Ammon's horn (tissue), 1 donor: ENCODE measurements at regions not wholly inside any gene's neighbourhood (a gene's known extent, or its start where the extent isn't known, plus 50 kb on each side); places are given as distances from the start of the nearest gene placed in this dataset.

Source experiments
- DNase-seq: peaks from one replicate; pipeline ENCODE4 v3.0.0-alpha.2; 2016; ENCODE audit warnings: low spot score

DNA sequence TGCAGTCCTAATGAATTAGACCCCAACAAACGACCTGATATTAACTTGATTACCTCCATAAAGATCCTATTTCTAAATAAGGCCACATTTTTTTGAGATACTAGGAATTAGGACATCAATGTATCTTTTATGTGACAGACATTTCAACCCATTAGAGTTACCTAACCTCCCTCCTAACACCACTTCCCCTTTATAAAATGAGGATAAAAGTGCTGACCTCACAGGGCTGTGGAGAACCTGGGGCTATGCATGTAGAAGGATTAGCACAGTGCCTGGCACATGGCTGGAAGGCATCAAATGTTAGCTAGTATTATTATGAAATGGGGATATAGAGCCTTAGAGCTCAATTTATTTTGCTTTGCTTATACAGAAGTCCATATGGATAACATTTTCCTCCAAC lies 53.5 kb upstream of the LRRN1 start:
- DNase-seq: no peak

DNA sequence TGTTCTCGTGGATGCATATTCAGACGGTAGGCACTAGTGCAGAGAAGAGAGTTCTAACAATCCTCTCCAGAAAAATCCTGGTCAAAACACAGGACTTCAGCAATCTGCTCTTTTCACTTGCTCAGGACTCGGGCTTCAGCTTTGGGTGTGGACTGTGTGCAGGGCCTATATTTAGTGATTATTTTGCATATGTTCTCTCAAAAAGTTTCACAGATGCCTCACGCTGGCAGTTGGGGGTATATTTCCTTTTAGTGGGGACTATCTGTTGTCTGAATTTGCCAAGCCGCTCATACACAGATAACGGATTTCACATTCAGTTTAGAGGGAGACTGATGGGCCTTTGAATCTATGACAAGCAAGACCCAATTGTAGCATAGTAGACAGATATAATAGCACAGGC lies 54.4 kb upstream of the LRRN1 start:
- no peak for DNase-seq

DNA sequence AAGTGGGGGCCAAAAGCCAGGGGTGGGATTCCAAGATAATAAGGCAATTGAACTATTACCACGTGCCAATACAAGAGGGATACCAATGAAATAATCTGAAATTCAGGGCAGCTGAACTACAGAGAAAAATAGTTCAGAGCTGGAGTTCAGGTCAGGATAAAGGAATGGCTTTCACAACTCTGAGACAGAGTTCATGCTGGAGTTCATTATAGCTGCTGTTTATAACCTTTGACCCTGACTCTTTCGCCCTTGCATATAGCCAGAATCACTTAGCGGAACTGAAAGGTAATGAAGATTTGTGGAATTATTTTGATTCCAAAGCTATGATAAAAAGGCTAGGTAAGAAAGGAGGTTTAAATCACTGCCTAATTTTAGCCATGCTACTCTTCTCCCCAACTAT lies 55.5 kb upstream of the LRRN1 start:
- DNase-seq: no peak

DNA sequence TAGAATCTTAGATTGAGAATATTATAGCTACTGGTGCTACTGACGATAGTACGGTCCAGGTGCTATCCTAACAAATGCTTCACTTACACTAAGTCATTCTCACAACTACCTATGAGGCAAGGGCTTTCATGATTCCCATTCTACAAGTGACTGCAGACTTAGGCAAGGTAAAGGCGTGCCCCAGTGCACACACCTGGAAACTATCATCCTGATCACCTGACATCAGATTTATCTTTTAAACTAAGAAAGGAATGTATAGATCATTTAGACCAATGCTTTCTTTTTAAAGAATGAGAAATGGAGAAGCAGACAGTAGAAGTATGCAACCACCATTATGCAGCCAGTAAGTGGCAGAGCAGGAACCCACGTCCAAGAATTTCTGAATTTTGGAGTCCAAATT lies 59.2 kb upstream of the LRRN1 start:
- no peak for DNase-seq

DNA sequence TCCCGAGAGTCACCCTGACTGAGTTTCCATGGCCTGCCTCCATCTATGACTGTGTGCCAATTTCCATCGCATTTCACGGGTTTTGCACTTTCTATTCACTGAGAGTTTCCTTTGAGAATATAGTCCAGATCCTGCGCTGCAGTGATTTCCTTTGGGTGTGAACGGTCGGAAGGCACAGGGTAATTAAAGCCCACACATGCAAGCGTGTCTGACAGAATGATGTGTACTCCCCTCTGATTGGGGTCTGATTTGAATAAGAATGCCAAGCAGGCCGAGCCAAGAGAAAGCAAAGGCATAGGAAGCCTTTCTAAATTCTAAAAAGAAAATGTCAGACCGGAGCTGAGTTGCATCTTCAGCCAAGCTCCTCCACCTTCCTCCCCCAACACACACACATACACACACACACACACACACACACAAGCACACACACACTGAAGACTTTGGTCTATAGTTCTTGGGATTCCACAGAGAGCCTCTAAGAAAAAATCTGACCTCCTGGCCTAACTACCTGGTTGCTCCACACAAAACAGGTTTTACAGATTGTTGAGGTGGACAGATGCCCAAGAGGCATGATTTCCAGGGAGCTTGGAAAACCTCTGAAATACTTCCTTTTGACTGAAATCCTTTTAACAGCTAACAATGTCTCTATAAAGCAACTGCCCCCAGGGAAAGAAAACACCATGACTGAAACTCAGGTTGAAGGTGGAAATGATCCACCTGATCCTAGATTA lies 59.7 kb upstream of the LRRN1 start:
- DNase-seq: no peak

DNA sequence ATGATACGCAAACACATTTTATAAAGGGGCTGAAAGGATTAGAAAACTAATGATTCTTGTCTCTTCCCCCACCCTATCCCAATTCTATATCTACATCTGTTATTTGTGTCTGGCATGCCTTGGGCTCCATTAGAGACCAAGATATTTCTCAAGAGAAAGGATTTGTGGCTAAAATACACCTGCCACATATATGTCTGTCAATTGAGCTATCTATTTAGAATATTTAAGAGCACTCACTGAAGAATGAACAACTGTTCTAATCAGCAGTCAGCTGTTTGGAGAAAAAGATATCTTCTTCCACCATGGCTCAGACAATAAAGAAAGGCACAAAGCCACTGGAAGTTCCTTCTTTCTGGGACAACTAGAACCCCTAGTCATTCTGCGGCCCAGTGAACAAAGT lies 61.7 kb upstream of the LRRN1 start:
- DNase-seq: no peak

DNA sequence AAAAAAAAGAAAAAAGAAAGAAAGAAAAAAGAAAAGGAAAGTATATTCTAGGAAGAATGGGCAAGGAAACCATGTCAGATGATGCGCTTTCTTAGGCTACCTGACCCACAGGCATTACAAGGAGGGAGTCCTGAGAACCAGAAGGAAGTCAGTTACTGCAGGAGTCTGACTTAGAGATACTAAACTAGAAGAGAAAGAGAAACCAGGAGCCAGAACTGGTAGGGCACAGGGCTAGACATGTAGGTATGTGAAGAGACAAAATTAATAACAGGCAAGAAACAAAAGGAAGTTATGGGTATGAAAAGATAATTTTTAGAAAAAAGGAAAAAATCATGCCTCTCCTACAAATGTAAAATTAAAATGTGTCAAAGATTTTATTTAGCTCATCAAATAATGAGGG lies 63.3 kb upstream of the LRRN1 start:
- DNase-seq: no peak

DNA sequence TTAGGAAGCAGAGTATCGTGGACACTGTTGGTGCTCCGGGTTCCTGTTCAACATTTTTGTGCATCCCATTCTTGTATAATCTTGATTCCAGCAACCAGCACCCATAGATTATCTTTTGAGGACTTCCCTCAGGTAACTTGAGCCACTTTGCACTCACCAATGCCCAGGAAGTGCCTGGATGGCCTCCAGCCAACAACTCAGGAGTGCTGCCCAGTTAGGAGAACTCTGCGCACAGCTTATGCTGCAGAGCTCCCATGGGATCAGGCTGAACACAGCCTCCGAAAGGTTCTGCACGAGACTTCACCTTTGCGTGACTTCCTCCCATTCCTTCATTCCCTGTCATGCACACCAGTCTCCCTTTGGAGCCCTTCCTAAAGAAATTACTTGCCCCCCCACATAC lies 64.3 kb upstream of the LRRN1 start:
- no peak for DNase-seq

DNA sequence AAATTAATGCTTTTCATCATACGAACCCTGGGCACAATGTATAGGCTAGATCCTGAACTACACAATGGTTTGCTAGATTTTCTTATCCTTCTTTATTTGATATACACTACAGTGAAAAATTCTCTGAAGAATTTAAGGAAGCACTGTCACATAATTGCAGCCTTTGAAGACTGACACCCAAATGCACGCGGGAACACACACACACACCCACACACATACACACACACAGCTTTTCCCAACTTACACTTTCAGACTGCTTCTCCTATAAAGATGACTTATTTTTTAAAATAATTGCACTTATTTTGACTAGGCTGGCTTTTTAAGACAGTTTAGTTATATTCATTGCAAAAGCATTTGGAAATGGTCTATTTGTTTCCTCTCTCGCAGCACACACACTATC lies 70.0 kb upstream of the LRRN1 start:
- DNase-seq: no peak

DNA sequence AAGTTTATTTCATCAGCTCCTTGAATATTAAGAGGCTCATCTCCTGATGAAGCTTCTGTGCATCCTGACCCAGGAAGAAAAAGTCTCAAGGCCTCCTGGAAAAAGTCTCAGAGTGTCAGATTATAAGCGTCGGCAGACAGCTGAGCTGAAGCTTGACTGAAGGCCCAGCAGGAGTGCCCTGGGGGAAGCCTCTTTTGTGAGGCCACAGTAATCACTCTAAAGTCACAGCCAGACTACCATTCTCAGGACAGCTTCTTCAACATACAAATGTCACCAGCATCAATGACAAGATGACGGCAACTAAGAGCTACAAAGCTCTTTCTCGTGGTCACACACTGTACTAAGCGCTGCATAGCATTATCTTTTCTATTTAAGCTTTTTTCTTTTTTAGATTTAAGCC lies 72.7 kb upstream of the LRRN1 start:
- DNase-seq: no peak

DNA sequence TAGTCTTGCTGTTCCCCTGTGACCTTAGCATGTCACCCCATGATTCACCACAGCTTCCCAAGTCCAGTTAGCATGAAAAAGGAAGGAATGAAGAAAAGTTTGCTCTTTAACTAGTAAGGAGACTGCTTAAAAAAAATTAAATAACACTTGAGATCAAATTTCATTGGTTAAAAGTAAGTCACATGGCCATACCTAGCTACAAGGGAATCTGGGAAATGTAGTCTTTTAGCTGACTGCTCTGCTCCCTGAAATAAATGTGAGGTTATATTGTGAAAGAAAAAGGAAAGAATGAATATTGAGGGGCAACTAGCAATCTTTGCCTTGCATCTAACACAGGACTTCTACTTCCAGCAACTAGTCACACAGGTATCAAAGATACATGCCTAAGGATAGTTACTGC lies 84.7 kb upstream of the LRRN1 start:
- DNase-seq: no peak

DNA sequence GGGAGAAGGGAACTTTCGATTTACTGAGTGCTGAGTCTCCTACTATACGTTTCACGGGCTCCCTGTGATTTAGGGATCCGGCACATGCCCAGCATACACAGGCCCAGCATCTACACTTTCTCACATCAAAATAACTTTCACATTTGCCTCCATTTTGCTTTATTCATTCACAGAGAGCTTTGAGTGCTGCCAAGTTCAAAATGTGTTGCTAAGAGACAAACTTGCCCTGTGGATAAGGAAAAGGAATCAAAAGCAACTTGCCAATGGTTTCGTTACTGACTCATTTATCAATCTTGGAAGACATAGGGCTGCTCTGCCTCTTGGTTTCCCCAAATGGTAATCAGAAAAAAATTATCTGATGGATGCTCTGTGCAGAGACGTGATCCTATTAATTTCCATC lies 86.3 kb upstream of the LRRN1 start:
- peak; percentile 18 for DNase-seq

DNA sequence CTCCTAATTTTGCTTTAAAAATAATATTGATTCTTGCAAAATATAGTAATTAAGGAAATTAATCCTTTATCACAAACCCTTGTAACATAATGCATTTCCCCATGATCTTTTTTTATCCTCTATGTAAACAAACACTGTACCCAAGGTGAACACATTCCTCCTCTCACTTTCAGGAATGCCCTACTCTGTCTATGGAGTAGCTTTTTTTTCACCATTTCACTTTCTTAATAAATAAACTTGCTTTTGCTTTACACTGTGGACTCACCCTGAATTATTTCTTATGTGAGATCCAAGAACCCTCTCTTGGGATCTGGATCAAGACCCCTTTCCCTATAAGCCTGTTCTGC lies 90.5 kb upstream of the LRRN1 start:
- DNase-seq: no peak

DNA sequence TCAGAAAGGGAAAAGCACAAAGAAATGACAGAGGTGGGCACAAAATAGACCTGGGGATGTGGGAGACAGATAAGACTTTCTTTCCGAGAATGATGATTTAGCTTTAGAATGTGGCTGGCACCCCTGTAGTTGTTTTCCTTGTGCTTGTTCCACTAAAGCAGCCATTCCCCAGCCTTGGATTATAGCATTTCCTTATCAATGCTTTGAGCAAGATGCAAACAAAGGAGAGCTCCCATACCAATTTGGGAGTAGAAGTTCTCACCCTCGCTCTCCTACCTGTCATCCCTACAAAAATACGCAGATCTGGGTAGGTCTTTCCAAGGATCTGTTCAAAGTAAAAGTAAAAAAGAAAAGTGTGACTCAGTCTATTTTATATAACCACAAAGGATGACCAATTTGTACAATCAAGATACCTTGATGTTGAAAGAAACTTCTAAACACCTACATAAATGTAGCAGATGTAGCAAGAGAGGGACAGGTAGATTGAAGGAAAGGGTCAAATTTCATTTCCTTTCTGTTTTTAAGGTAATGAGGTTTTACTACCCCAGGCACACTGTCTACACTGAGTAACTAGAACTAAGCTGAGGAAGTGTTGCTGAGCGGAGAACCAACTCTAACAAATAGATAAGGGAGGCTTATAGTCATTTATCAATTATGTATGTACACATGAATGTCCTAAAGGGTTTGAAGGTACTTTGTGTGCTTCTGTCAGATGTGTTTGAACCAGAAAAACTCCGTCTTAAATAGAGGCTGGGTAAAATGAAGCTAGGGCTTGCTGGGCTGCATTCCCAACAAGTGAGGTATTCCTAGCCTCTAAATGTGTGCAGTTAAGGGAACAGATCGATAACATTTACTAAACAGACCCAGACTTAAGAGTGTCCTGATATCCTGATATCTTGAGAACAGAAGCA lies 91.1 kb upstream of the LRRN1 start:
- DNase-seq: no peak

DNA sequence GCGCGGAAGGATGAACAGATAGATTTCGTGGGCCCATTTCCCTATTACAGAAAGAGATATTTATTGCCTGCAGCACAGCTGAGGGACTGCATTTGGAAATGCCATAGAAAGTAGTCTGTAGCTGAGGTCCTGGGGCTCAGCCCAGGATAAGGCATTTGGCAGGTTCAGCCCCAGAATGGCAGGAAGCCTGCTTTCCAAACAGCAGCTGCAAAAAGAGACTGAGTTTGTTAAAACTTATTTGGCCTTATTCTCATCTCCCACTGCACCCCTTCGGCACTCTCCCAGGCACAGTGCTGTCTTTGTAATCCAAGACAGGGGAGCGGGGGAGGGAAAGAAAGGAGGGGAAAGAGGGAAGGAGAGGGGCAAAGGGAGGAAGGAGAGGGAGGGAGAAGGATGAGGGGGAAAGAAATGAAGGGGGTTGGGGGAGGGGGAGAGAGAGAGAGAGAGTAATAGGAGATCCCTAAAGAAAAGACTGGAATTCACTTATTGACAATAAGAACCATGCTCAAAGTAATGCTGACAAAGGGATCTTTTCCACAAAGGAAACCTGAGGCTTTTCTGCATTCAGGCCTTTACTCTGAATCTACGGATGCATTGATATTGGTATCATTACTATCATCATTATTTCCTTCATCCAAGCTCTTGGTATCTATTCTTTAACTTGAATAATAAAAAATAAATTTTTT lies 94.0 kb upstream of the LRRN1 start:
- DNase-seq: peak; percentile 82

DNA sequence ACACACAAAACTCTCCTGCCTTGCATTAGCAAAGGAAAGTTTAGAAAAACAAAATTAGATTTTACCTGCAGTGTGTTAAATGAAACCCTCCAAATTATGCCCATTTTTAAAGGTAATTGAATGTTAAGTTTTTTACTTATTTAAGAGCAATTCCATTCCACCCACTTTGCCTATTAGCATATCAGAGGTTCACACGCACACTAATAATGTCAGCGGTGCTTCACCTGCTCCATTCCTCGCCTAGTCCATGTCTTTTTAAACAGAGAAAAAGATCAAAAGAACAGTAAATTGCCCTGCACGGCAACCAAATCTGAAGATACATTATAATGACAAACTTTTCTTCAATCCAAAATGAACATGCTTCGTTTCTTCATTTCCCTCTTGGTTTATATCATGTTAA lies 97.3 kb upstream of the LRRN1 start:
- DNase-seq: no peak

DNA sequence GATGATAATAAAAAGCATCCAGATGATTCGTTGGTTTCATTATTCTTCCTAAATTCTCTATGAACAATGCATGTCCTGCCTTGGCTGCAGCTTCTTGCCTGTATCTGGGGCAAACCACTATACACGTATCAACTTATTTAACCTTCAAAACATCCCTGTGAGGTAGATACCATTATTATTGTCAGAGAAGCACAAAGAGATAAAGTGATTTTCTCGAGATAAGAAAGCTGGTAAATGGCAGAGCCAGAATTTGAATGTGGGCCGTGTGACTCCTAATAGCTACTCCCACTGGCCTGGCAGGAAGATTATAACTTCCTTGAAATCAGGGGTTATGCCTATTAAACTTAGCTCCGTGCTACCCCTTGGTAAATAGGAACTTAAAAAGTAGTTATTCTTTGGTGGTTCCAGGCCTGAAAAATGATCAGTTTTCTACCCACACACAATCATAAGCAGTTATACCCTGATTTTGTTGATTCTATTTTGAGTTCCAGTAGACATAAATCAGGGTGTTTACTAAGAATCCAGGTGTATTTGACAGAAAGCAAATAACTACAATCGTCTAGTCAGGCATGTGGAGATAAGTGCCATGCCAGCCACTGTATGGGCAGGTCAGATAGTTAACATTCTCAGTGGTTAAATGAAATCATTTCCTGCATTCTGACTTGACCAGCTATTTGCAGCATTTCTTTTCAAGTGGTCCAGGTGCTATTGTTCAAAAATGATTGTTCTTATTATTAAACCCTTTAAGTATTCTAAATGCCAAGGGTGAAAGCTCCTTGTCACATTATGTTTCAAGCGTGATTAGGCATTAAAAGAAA lies 99.2 kb upstream of the LRRN1 start:
- DNase-seq: no peak

DNA sequence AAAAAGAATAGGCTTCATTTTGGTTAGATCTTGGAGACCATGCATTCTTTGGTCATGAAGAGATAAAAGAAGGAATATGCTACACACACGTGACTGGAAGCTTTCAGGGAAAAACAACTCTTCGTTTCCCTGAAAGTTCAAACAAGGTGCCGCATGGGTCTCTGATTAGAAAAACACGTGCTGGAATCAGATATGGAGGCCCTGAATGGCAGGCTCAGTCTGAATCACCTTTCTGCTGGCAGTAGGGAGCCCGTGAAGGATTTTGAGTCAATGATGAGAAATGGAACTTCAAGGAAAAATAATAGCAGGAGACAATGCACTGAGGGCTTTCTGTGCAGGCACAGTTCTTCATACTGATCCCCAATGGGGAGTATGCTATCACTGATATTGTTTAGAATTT lies 99.8 kb upstream of the LRRN1 start:
- no peak for DNase-seq

DNA sequence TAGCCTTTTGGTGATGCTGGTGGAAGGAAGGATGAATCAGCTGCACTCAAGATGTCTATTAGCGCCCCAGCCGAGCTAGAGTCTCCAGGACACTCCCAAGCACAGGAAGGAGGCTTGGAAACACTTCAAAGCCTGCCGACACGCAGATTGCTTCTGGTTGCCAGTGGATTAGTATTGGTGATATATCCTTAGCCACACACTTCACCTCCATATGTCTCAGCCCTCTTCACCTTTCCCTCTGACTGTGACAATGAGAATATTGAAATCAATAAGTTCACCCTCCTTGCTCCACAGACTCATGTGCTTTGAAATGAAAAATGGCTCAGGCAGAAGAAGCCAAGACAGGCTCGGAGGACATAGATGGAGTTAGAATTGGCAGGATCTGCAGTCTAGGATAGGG lies 102.9 kb upstream of the LRRN1 start:
- no peak for DNase-seq

DNA sequence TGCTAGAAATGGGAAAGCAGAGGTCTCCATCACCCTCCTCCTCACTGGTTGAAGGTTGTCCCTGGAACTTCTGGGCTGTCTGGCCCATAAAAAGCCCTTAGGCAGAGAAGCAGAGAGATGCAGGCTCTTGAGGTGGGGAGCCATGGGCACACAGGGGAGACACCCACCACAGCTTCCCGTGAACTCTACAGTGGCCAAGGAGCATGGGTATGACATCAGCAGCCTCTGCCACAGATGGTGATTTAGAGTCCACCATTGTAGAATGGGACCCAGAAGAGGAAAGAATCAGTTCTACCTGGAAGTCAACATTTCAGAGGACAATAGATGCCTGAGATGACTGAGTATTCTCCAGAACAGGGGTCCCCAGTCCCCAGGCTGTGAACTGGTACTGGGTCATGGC lies 105.6 kb upstream of the LRRN1 start:
- DNase-seq: no peak

DNA sequence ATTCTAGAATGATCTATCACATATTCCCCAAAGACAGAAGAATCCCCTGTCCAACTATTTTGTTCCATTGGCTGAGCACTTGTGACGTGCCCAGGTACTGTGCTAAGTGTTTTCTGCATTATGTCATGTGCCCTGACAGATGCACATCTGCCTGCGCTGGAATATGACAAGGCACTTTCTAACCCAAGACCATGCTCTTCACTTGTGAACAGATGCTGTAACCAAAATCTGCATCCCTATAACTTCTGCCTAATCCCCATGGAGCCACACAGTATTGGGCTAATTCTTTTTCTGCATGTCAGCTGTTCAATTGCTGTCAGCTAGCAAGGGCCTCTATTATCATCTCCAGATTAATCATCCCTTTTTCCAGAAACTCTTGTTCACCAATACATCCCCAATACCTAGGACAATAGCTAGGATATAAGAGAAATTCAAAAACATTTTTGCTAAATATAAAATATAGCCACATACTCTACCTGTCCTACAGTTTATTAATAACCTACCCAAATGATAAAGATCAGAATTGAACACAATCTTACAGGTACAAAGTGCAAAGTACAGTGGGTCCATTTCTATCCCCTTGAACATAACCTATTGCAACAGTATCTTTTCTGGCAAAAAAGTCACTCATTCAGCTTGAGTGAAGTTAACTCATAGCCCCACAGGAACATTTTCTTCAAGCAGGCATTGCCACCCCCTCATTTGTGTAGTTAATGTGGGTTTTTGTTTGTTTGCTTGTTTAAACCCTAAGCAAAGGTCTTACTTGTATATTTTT lies 109.4 kb upstream of the LRRN1 start:
- no peak for DNase-seq
